Liver (tissue), 8 donors: ENCODE measurements at regions not wholly inside any gene's neighbourhood (a gene's known extent, or its start where the extent isn't known, plus 50 kb on each side); places are given as distances from the start of the nearest gene placed in this dataset.

Experiments used
- DNase-seq: peaks from one replicate; pipeline ENCODE4 v3.0.0-alpha.2; 2017; ENCODE audit warnings: low spot score
- H3K27ac ChIP-seq, 2 donors: one replicate each; pipeline ENCODE4 v1.7.0; 2013; ENCODE audit warnings: inconsistent platforms in 2 of 2, low read length in 2 of 2, control low read depth in 1 of 2, low read depth in 1 of 2, mild to moderate bottlenecking in 1 of 2
- H3K27me3 ChIP-seq, 4 donors: one replicate each; pipeline versions ENCODE4 v1.6.1 to v1.7.0; 2013; ENCODE audit warnings: low read length in 3 of 4, inconsistent platforms in 1 of 4, mild to moderate bottlenecking in 1 of 4, moderate library complexity in 1 of 4; ENCODE audit not compliant: control insufficient read depth in 4 of 4, insufficient read depth in 4 of 4
- H3K36me3 ChIP-seq, 4 donors: one replicate each; pipeline versions ENCODE4 v1.6.1 to v1.7.0; 2013; ENCODE audit warnings: low read length in 3 of 4, mild to moderate bottlenecking in 3 of 4, low read depth in 1 of 4, moderate library complexity in 1 of 4; ENCODE audit not compliant: control insufficient read depth in 4 of 4, insufficient read depth in 3 of 4
- H3K4me1 ChIP-seq, 4 donors: one replicate each; pipeline versions ENCODE4 v1.6.1 to v1.7.0; 2013; ENCODE audit warnings: low read length in 3 of 4, mild to moderate bottlenecking in 3 of 4, moderate library complexity in 1 of 4; ENCODE audit not compliant: control insufficient read depth in 4 of 4, insufficient read depth in 4 of 4
- H3K4me3 ChIP-seq, 3 donors: one replicate each; pipeline versions ENCODE4 v1.6.1 to v1.7.0; 2013; ENCODE audit warnings: low read length in 3 of 3, control low read depth in 1 of 3, low read depth in 1 of 3, mild to moderate bottlenecking in 1 of 3
- H3K9ac ChIP-seq, 2 donors: one replicate each; pipeline ENCODE4 v1.7.0; 2013; ENCODE audit warnings: low read length in 2 of 2, mild to moderate bottlenecking in 2 of 2, moderate library complexity in 2 of 2, control low read depth in 1 of 2, low read depth in 1 of 2
- H3K9me3 ChIP-seq, 4 donors: one replicate each; pipeline versions ENCODE4 v1.6.1 to v1.7.0; 2013; ENCODE audit warnings: low read length in 3 of 4; ENCODE audit not compliant: control insufficient read depth in 4 of 4
- ATF3 ChIP-seq: IDR thresholded peaks from 2 replicates; pipeline ENCODE4 v1.6.1; 2016; ENCODE audit warnings: antibody characterized with exemption
- CTCF ChIP-seq: fragments of 150-350 bp; IDR thresholded peaks from 2 replicates; pipeline ENCODE4 v1.5.1; 2017; ENCODE audit warnings: improper control_type of control experiment, low read depth, low read length; ENCODE audit not compliant: missing input control
- EGR1 ChIP-seq, 2 donors: IDR thresholded peaks; 2 replicates each; pipeline ENCODE4 v1.6.1; 2016 to 2018; ENCODE audit warnings: antibody characterized with exemption in 2 of 2, low read depth in 2 of 2
- FOXA1 ChIP-seq: IDR thresholded peaks from 2 replicates; pipeline ENCODE4 v1.6.1; 2016; ENCODE audit warnings: antibody characterized with exemption
- FOXA2 ChIP-seq: IDR thresholded peaks from 2 replicates; pipeline ENCODE4 v1.6.1; 2016; ENCODE audit warnings: antibody characterized with exemption
- GABPA ChIP-seq, 2 donors: IDR thresholded peaks in 1 of 2; conservative IDR thresholded peaks in 1 of 2; 2 replicates each; pipeline ENCODE4 v1.6.1; 2016; ENCODE audit warnings: antibody characterized with exemption in 2 of 2, mild to moderate bottlenecking in 1 of 2, moderate library complexity in 1 of 2
- HNF4A ChIP-seq, 2 donors: conservative IDR thresholded peaks; 2 replicates each; pipeline ENCODE4 v1.6.1; 2016; ENCODE audit warnings: antibody characterized with exemption in 2 of 2, mild to moderate bottlenecking in 2 of 2
- HNF4G ChIP-seq: IDR thresholded peaks from 2 replicates; pipeline ENCODE4 v1.6.1; 2016; ENCODE audit warnings: antibody characterized with exemption
- JUND ChIP-seq, 2 donors: IDR thresholded peaks; 2 replicates each; pipeline ENCODE4 v1.6.1; 2016; ENCODE audit warnings: antibody characterized with exemption in 2 of 2
- MAX ChIP-seq: IDR thresholded peaks from 2 replicates; pipeline ENCODE4 v1.6.1; 2016; ENCODE audit warnings: antibody characterized with exemption
- NR2F2 ChIP-seq: IDR thresholded peaks from 2 replicates; pipeline ENCODE4 v1.6.1; 2016; ENCODE audit warnings: antibody characterized with exemption
- RAD21 ChIP-seq, 2 donors: IDR thresholded peaks; 2 replicates each; pipeline ENCODE4 v1.6.1; 2016; ENCODE audit warnings: antibody characterized with exemption in 2 of 2, mild to moderate bottlenecking in 2 of 2
- REST ChIP-seq: IDR thresholded peaks from 2 replicates; pipeline ENCODE4 v1.6.1; 2016; ENCODE audit warnings: antibody characterized with exemption, mild to moderate bottlenecking
- RXRA ChIP-seq, 2 donors: IDR thresholded peaks; 2 replicates each; pipeline ENCODE4 v1.6.1; 2017 to 2018; ENCODE audit warnings: antibody characterized with exemption in 2 of 2, mild to moderate bottlenecking in 1 of 2
- SP1 ChIP-seq: IDR thresholded peaks from 2 replicates; pipeline ENCODE4 v1.6.1; 2018; ENCODE audit warnings: antibody characterized with exemption, mild to moderate bottlenecking
- TAF1 ChIP-seq: conservative IDR thresholded peaks from 2 replicates; pipeline ENCODE4 v1.6.1; 2016; ENCODE audit warnings: antibody characterized with exemption, mild to moderate bottlenecking
- YY1 ChIP-seq: IDR thresholded peaks from 2 replicates; pipeline ENCODE4 v1.6.1; 2016; ENCODE audit warnings: antibody characterized with exemption, mild to moderate bottlenecking
- ZBTB33 ChIP-seq: IDR thresholded peaks from 2 replicates; pipeline ENCODE4 v1.6.1; 2016; ENCODE audit warnings: antibody characterized with exemption
- WGBS: extraction: QIAGEN DNeasy Blood & Tissue Kit; methylation state at CpG from one replicate; pipeline ENCODE4 v1.1.7; 2013; 5-methylcytosine and 5-hydroxymethylcytosine counted together
- donor health status: healthy.
- donor health status: healthy.
- donor health status: healthy.
- donor health status: healthy.
- donor health status: healthy.

- DNase-seq, result no peak
- Histone ChIP-seq H3K27ac (peak overlapping the region; percentile 60 to 81), H3K9ac (peak overlapping the region in 1 of 2 donors; percentile 19), H3K36me3 (no peaks in the 10 kb centered on the region), H3K4me3 (no peak overlapping the region), H3K9me3 (no peaks in the 10 kb centered on the region), H3K27me3 (no peaks in the 10 kb centered on the region), H3K4me1 (peaks cover 18 to 61% (median 55%) of the 10 kb centered on the region in 4 donors)
- 83% methylated on average over 21 of the region's 21 CpGs for WGBS
- no peak for TF ChIP-seq NR2F2
- TF ChIP-seq TAF1, result no peak
- no peak for TF ChIP-seq HNF4G
- TF ChIP-seq SP1, result no peak
- no peak for TF ChIP-seq RXRA (IDR thresholded peaks at IDR 0.05)
- TF ChIP-seq GABPA (IDR thresholded peaks at IDR 0.05 in 1 of 2, conservative IDR thresholded peaks at IDR 0.05 in 1 of 2), result no peak
- no peak for TF ChIP-seq CTCF
- no peak for TF ChIP-seq JUND (IDR thresholded peaks at IDR 0.05)
- no peak for TF ChIP-seq ATF3
- no peak for TF ChIP-seq MAX
- no peak for TF ChIP-seq EGR1 (IDR thresholded peaks at IDR 0.05; ENCODE audit: low read depth in 2 of 2)
- no peak for TF ChIP-seq FOXA2
- TF ChIP-seq ZBTB33, result no peak
Observed at GRCh38 chr22:46079093-46079860, 71.0 kb upstream of the PPARA start.

GRCh38 chr22:46079861-46080821, 70.2 kb upstream of the PPARA start:
- H3K9ac ChIP-seq, result no peak overlapping the region
- H3K27ac ChIP-seq, result peak overlapping the region; percentile 60 to 81
- H3K4me3 ChIP-seq, result peak overlapping the region in 1 of 3 donors; percentile 22
- 76% methylated on average over 57 of the region's 57 CpGs for WGBS
- H3K9me3 ChIP-seq, result no peaks in the 10 kb centered on the region
- DNase-seq, result no peak
- no peaks in the 10 kb centered on the region for H3K36me3 ChIP-seq
- peaks cover 15 to 61% (median 55%) of the 10 kb centered on the region in 4 donors for H3K4me1 ChIP-seq
- H3K27me3 ChIP-seq, result no peaks in the 10 kb centered on the region
- TF ChIP-seq YY1 (no peak), TAF1 (no peak), SP1 (no peak), RAD21 (IDR thresholded peaks at IDR 0.05) (no peak), HNF4G (no peak), JUND (IDR thresholded peaks at IDR 0.05) (no peak), EGR1 (IDR thresholded peaks at IDR 0.05; ENCODE audit: low read depth in 2 of 2) (no peak), REST (no peak), FOXA2 (no peak), RXRA (IDR thresholded peaks at IDR 0.05) (no peak), NR2F2 (no peak), ATF3 (no peak), GABPA (IDR thresholded peaks at IDR 0.05 in 1 of 2, conservative IDR thresholded peaks at IDR 0.05 in 1 of 2) (no peak), HNF4A (conservative IDR thresholded peaks at IDR 0.05) (no peak), ZBTB33 (no peak), FOXA1 (no peak)
